ENCODE measurements at regions not wholly inside any gene's neighbourhood (a gene's known extent, or its start where the extent isn't known, plus 50 kb on each side); places are given as distances from the start of the nearest gene placed in this dataset.

- DNase-seq (ENCODE audit: extremely low spot score): no peak
- ChIA-PET POLR2A (no interaction called here), CTCF (interaction anchor here (0.6 to 0.8 kb wide), 2 partner anchors 37 to 287 kb away, joined by 3 to 7 read pairs; no protein-coding TSS in a partner anchor)
- no peak for TF ChIP-seq SUZ12 (IDR thresholded peaks at IDR 0.05)
- TF ChIP-seq FOXK2 (IDR thresholded peaks at IDR 0.05): no peak
- no peak for TF ChIP-seq CTBP1 (IDR thresholded peaks at IDR 0.05; ENCODE audit: borderline replicate concordance)
- no peak for TF ChIP-seq ARNT (IDR thresholded peaks at IDR 0.05)
- TF ChIP-seq HDGF (IDR thresholded peaks at IDR 0.05; ENCODE audit: borderline replicate concordance): no peak
- no peak for TF ChIP-seq L3MBTL2 (conservative IDR thresholded peaks at IDR 0.05)
- TF ChIP-seq PKNOX1 (IDR thresholded peaks at IDR 0.05): no peak
- TF ChIP-seq SP1 (IDR thresholded peaks at IDR 0.05): no peak
- no peak for TF ChIP-seq TARDBP (IDR thresholded peaks at IDR 0.05)
- no peak for TF ChIP-seq LEF1 (IDR thresholded peaks at IDR 0.05; ENCODE audit: borderline replicate concordance)
- TF ChIP-seq ZNF384 (IDR thresholded peaks at IDR 0.05): no peak
- no peak for TF ChIP-seq FOXA1 (IDR thresholded peaks at IDR 0.05)
- TF ChIP-seq BHLHE40 (IDR thresholded peaks at IDR 0.05; ENCODE audit: borderline replicate concordance): no peak
- TF ChIP-seq ELF4 (IDR thresholded peaks at IDR 0.05): no peak
- no peak for TF ChIP-seq FOXM1 (IDR thresholded peaks at IDR 0.05; ENCODE audit: borderline replicate concordance)
- no peak for TF ChIP-seq NFRKB (IDR thresholded peaks at IDR 0.05)
Measured at GRCh38 chr14:22264759-22265158, 324.3 kb downstream of the DAD1 start.

GRCh38 chr14:22263961-22264360 lies 325.1 kb downstream of the DAD1 start:
- DNase-seq (ENCODE audit: extremely low spot score): no peak
- ChIA-PET CTCF (interaction anchor here (0.6 kb wide), 1 partner anchor 712 kb away, joined by 5 read pairs; no protein-coding TSS in a partner anchor), POLR2A (no interaction called here)
- no peak for TF ChIP-seq FOXM1 (IDR thresholded peaks at IDR 0.05; ENCODE audit: borderline replicate concordance)
- no peak for TF ChIP-seq BHLHE40 (IDR thresholded peaks at IDR 0.05; ENCODE audit: borderline replicate concordance)
- TF ChIP-seq ZNF384 (IDR thresholded peaks at IDR 0.05): no peak
- TF ChIP-seq NFRKB (IDR thresholded peaks at IDR 0.05): no peak
- TF ChIP-seq LEF1 (IDR thresholded peaks at IDR 0.05; ENCODE audit: borderline replicate concordance): no peak
- no peak for TF ChIP-seq HDGF (IDR thresholded peaks at IDR 0.05; ENCODE audit: borderline replicate concordance)
- no peak for TF ChIP-seq ARNT (IDR thresholded peaks at IDR 0.05)
- no peak for TF ChIP-seq FOXK2 (IDR thresholded peaks at IDR 0.05)
- TF ChIP-seq L3MBTL2 (conservative IDR thresholded peaks at IDR 0.05): no peak
- no peak for TF ChIP-seq CTBP1 (IDR thresholded peaks at IDR 0.05; ENCODE audit: borderline replicate concordance)
- TF ChIP-seq ELF4 (IDR thresholded peaks at IDR 0.05): no peak
- no peak for TF ChIP-seq TARDBP (IDR thresholded peaks at IDR 0.05)
- TF ChIP-seq SP1 (IDR thresholded peaks at IDR 0.05): no peak
- no peak for TF ChIP-seq PKNOX1 (IDR thresholded peaks at IDR 0.05)
- no peak for TF ChIP-seq FOXA1 (IDR thresholded peaks at IDR 0.05)
- no peak for TF ChIP-seq SUZ12 (IDR thresholded peaks at IDR 0.05)

GRCh38 chr14:22262881-22263280 lies 326.1 kb downstream of the DAD1 start:
- no peak for TF ChIP-seq ARNT (IDR thresholded peaks at IDR 0.05)
- POLR2A ChIA-PET: no interaction called here
- DNase-seq (ENCODE audit: extremely low spot score): no peak
- CTCF ChIA-PET: no interaction called here

GRCh38 chr14:22255017-22255950 lies 333.7 kb downstream of the DAD1 start:
- DNase-seq (ENCODE audit: extremely low spot score): no peak
- POLR2A ChIA-PET: no interaction called here
- no peak for TF ChIP-seq HDGF (IDR thresholded peaks at IDR 0.05; ENCODE audit: borderline replicate concordance)
- TF ChIP-seq CTBP1 (IDR thresholded peaks at IDR 0.05; ENCODE audit: borderline replicate concordance): no peak
- no peak for TF ChIP-seq ARNT (IDR thresholded peaks at IDR 0.05)
- TF ChIP-seq L3MBTL2 (conservative IDR thresholded peaks at IDR 0.05): no peak
- TF ChIP-seq FOXM1 (IDR thresholded peaks at IDR 0.05; ENCODE audit: borderline replicate concordance): no peak
- no peak for TF ChIP-seq FOXA1 (IDR thresholded peaks at IDR 0.05)
- TF ChIP-seq TARDBP (IDR thresholded peaks at IDR 0.05): no peak
- TF ChIP-seq ELF4 (IDR thresholded peaks at IDR 0.05): no peak
- TF ChIP-seq FOXK2 (IDR thresholded peaks at IDR 0.05): no peak
- TF ChIP-seq LEF1 (IDR thresholded peaks at IDR 0.05; ENCODE audit: borderline replicate concordance): no peak
- no peak for TF ChIP-seq SUZ12 (IDR thresholded peaks at IDR 0.05)
- no peak for TF ChIP-seq SP1 (IDR thresholded peaks at IDR 0.05)
- TF ChIP-seq NFRKB (IDR thresholded peaks at IDR 0.05): no peak
- CTCF ChIA-PET: no interaction called here

GRCh38 chr14:22252686-22253085 lies 336.3 kb downstream of the DAD1 start:
- CTCF ChIA-PET: interaction anchor here (0.7 to 0.8 kb wide), 2 partner anchors 51 to 180 kb away, joined by 3 to 4 read pairs; no protein-coding TSS in a partner anchor

More at GRCh38 chr14:22252686-22253085, 336.3 kb downstream of the DAD1 start:
- POLR2A ChIA-PET: no interaction called here
- DNase-seq (ENCODE audit: extremely low spot score): no peak
- TF ChIP-seq FOXK2 (IDR thresholded peaks at IDR 0.05) (no peak), FOXA1 (IDR thresholded peaks at IDR 0.05) (no peak), SP1 (IDR thresholded peaks at IDR 0.05) (no peak), PKNOX1 (IDR thresholded peaks at IDR 0.05) (no peak), ELF4 (IDR thresholded peaks at IDR 0.05) (no peak), SUZ12 (IDR thresholded peaks at IDR 0.05) (no peak), NFRKB (IDR thresholded peaks at IDR 0.05) (no peak), BHLHE40 (IDR thresholded peaks at IDR 0.05; ENCODE audit: borderline replicate concordance) (no peak), TARDBP (IDR thresholded peaks at IDR 0.05) (no peak), ZNF384 (IDR thresholded peaks at IDR 0.05) (no peak), L3MBTL2 (conservative IDR thresholded peaks at IDR 0.05) (no peak), HDGF (IDR thresholded peaks at IDR 0.05; ENCODE audit: borderline replicate concordance) (no peak), CTBP1 (IDR thresholded peaks at IDR 0.05; ENCODE audit: borderline replicate concordance) (no peak), FOXM1 (IDR thresholded peaks at IDR 0.05; ENCODE audit: borderline replicate concordance) (no peak), LEF1 (IDR thresholded peaks at IDR 0.05; ENCODE audit: borderline replicate concordance) (no peak), ARNT (IDR thresholded peaks at IDR 0.05) (no peak)

All from HEK293T (cell line).